Activated T-cell treated with anti-CD3 and anti-CD28 coated beads, Interleukin-2, amount 50 U/mL, for 1 hour (primary cell): ENCODE measurements at regions not wholly inside any gene's neighbourhood (a gene's known extent, or its start where the extent isn't known, plus 50 kb on each side); places are given as distances from the start of the nearest gene placed in this dataset.

ENCODE experiments used
- DNase-seq: peaks from one replicate; pipeline ENCODE4 v3.0.0-alpha.2; 2020

DNA sequence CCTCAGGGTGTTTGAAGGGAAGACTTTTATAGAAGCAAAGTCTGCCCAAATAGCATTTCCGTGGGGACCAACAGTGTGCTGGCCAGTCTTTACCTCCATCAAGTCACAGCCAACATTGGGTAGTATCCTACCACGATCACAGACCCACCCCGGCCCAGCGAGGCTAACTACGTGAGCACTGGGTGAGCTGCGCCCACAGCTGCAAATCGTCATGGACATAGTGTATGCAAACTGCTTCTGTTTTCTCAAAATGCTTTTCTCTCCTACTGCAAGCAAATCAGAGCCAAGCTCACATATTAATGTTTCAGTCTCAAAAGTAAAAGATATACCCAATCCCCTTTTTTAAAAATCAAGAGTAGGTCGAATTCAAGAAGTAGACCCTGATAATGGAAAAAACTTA, 592.8 kb upstream of the CDH4 start:
- no peak for DNase-seq

DNA sequence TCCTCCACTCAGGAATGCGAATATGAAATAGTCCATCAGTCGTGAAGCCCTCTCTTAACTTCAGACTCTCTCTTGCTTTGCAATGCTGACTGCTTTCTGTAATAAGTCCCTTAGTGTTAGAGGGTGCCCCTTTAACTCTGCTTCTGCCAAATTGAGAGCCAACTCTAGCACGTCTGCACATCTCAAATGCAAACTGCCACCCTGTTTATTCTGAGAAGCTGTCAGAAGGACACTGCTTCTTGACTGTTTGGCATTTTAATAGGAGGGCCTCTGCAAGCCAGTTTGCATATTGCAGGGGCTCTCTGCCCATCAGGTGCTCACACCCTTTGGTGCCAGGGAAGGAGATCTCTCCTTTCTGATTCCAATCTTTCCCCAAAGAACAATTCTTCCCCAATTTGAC, 589.8 kb upstream of the CDH4 start:
- no peak for DNase-seq

DNA sequence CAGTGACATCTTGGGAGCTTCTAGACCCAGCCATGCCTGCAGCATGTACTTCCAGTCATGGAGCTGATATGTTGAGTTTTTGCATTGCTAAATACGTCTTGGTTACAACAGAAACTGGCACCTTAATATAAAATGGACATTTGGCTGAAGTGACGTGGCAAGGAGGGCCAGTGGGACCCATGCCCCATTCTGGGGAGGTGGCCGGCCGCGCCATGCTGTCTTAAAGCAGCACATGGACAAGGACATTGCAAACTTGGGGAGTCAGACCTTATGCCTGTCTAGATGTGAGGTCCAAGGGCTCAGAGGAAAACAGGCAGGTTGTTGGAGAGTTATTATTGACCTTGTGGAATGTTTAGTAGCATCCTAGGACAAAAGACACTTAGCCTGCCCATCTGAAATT, 588.0 kb upstream of the CDH4 start:
- DNase-seq = no peak

DNA sequence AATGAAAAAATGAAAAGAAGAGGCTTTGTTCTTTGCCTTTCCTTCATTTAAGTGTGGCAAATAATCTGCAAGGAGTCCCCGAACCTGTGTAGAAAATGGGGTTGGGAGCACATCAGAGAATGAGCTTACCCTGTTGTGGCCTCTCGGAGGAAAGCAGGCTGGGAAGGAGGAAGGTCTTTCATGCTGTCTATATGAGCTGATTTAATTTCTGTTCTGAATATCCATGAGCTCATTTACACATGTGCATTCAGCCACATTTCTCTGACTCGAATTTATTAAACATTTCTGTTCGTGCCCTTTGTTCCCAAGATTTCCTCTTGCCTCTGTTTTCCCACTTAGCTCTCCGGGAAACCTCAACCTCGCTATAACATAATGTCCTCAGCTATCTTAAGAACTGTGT, 584.4 kb upstream of the CDH4 start:
- no peak for DNase-seq

DNA sequence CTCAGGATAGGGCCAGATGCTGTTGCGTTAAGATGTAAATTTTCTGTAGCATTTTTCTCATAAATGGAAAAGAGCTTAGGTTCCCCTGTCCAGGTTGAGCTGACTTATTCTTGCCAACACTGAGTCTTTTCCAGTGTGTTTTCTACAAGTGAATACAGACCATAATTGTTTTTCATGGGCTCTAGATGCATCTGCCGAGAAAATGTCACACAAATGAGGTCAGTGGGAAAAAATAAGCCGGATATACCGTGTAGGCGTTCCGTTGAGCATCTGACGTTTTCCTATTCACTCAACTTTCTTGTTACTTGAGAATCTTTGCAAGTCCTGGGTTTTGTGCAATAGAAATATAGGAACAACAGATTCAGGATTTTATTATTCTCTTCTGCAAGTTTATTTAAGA, 582.9 kb upstream of the CDH4 start:
- no peak for DNase-seq

DNA sequence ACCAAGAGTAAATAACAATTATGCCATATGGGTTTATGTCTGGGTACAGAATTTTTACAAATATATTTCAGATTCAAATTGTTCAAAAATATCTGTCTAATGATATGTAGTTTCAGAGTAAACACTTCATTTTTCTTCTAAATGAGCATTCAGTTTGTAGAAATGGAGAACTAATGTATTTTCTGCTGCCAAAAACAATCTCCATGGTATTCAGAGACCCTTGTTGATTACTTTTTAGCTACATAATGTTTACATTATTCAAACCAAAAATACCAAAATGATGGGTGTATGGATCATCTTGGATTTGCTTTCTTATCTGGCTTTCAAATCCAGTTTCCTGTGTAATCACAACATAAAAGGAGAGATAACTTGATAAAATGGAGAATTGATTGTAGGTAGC, 576.0 kb upstream of the CDH4 start:
- DNase-seq = no peak

DNA sequence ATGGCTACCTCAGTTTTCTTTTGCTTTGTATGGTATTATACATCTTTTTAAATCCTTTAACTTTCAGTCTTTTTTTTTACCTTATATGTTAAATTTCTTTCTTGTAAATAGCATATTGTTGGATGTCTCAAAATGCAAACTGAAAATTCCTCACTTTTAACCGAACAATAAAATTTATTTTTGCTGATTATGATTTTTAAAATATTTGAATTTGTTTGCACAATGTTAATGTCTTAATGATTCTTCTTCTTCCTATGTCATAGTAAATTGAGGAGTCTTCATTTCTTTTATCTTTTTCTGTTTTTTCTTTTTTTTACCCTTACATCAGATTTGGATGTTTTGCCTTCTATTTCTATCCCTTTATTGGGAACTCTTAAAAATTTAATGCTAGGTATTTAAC, 574.2 kb upstream of the CDH4 start:
- DNase-seq = no peak

DNA sequence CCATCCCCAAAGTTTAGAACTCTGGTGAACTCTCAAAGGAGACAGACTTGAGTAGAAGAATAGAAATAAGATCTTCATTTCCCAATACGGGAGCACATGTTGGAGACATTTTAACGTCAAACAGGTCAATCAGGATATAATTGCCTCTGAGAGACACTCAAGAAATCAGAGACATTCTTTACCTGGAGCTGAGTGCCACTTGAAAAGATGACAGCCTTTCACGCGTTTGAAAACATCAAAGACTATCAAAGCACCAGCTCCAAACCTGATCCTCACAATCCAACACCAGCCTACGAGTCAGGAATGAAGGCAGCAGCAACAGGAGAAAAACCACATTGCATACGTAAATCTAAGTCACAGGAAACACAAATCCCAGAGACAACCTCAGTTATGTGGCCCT, 571.5 kb upstream of the CDH4 start:
- DNase-seq = no peak

DNA sequence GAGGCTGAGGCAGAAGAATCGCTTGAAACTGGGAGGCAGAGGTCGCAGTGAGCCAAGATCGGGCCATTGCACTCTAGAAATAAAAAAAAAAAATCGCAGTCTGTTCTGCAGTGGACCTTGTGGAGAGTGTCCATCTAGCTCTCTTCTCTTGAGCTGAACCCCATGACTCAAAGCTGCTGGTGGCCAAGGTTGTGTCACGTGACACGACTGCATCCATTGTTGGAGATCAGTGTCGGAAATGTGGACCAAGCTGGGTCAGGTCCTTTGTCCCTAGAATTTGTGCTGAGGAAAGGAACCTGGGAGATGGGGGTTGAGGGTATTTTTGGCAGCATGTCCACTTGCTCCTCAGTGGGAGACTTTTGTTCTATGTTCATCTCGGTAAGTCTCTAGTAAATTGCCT, 564.8 kb upstream of the CDH4 start:
- no peak for DNase-seq

DNA sequence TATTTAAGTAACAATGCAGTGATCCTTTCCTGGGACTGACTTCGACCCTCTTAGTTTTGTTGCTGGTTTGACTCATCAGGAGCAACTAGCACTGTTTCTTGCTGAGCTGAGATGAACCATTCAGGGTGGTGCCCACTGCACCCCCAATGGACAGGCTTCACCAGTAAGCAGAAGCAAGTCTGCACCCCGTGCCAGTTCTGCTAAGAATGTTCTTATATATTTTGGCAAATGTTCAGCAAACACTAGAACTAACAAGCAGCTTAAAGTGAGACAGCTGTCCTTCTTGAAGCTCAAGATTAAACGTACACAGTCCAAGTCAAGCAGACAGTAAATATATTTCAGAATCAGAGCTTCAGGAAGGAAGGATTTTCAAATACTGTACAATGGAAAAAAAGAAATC, 561.3 kb upstream of the CDH4 start:
- no peak for DNase-seq

DNA sequence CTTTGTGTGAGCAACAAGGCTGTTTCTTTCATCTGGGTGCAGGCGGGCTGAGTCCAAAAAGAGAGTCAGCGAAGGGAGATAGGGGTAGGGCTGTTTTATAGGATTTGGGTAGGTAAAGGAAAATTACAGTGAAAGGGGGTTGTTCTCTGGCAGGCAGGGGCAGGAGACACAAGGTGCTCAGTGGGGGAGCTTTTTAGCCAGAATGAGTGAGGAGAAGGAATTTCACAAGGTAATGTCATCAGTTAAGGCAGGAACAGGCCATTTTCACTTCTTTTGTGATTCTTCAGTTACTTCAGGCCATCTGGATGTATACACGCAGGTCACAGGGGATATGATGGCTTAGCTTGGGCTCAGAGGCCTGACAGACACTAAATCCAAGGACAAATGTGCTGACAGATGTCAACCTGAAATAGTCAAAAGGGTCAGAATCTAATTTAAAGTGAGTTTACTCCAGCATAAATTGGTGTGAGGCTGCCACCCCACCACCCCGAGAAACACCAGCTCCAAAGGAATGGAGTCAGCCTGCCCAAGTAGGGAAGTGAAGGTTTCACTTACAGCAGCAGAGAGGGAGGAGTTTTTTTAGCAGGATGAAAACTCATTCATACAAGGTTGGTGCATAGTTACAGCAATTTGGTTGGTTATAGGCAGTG, 560.0 kb upstream of the CDH4 start:
- no peak for DNase-seq

DNA sequence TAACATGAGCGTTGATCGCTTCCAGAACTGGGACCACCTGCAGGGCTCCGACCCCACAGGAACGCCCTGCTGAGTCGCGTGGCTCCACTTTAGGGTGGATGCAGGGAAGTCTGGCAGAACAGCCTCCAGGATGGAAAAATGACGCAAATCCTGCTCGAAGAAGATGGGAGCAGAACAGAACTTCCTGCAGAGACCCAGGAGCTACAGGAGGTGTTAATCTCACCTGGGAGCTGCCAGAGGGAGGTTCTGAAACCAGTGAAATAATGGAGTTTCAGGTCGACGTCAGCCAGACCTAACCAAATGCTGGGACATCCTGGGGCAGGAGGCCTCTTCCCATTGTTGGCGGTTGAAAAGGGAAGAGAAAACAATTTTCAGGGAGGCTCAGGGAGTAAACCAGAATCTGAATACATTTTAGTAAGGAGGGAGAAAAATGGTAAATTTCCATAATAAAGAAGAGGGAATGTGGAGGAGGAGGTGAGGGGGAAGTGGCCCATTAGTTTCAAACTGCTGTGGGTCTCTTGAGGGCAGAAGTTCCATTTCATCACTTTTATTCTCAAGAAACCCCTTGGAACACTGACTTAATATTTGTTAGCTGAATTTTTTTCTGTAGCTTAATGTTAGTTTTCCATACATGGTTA, 558.4 kb upstream of the CDH4 start:
- DNase-seq = no peak

DNA sequence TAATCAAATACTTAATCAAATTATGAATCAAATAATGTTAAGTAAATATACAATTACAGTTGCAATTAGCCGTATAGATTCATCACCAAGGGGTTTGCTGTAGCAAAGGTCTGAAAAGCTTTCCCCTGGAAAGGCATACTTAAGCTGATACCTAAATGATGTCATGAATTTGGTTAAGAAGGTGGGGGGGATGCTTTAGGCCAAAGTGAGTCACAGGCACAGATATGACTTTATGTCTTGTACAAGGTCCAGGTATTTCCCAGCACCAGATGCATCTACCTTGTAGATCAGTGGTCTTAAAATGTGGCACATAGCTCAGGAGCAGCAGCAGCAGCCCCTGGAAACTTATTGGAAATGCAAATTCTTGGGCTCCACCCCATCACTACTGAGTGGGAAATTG, 557.3 kb upstream of the CDH4 start:
- no peak for DNase-seq

DNA sequence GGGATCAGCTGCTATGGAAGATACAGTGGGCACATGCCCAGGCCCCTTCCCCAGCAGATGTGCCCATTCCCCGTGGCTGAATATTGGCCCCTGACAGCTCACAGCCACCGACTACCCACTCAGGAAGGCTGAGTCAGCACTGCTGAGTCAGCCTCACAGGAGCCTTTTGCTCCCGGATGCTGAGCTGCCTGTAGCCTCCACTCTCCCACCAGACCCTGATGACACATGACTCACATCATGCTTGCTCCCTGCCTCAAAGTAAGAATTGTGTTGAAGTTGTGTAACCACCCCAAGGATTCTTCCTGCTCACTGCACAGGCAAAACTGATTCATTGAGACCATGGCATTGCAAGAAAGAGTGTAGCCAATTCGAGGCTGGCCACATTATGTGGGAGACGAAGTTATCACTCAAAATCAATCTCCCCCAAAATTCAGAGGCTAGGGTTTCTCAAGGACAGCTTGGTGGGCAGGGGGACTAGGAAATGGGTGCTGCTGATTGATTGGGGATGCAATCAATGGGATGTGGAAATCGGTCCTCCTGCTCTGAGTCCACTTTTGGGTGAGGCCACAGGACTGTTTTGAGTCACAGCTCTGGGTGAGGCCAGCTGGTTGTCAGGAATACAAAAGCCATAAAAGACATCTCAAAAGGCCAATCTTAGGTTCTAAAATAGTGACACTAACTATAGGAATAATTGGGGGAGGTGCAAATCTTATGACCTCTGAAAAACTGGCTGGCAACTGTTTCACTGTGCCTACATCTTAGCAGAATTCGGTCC, 556.6 kb upstream of the CDH4 start:
- DNase-seq = no peak

DNA sequence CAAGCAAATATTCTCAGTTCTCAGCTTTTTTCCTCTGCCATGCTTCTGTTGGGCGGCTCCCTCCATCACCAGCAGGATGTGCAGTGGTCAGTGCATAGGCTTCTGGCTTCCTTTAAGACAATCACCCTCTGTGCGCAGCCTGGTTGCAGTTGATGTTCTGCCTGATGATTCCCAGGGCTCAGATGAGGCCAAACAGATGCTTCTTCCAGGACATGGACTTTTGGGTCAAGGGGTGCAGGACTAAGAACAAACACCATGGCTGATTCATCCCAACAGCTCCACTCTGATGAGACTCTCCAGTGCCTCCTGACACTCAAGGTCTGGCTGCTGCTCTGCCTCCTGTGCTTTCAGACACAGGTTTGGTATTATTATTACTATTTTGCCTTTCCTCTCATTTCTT, 554.8 kb upstream of the CDH4 start:
- DNase-seq = no peak

DNA sequence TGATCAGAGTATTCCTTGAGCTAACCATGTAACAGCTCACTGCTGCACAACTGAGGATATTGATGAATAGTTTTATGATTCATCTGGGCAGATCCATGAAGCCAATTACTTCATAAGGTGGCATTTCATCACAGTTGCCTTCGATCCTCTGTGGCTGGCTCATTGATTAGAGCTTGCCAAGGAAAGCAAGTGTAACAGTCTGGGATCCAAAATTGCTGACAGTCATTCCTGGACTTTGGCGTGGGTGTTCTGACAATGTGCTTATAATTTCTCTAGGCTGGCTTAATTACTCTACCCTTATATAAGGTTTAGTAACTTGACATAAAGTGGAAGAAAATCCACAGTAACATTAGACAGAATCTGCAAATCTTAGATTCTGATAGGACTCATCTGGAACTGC, 551.3 kb upstream of the CDH4 start:
- no peak for DNase-seq

DNA sequence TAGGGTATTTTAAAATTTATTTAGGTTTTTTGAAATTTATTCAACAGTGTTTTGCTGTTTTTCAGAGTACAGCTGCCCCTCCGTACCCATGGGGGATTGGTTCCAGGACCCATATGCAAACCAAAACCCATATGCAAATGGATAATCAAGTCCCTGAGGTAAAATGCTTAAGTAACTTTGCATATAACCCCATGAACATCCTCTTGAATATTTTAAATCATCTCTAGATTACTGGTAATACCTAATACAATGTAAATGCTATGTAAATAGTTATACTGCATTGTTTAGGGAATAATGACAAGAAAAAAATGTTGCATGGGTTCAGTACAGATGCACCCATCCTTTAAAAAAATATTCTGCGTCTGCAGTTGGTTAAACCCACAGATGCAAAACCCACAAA, 547.9 kb upstream of the CDH4 start:
- no peak for DNase-seq

DNA sequence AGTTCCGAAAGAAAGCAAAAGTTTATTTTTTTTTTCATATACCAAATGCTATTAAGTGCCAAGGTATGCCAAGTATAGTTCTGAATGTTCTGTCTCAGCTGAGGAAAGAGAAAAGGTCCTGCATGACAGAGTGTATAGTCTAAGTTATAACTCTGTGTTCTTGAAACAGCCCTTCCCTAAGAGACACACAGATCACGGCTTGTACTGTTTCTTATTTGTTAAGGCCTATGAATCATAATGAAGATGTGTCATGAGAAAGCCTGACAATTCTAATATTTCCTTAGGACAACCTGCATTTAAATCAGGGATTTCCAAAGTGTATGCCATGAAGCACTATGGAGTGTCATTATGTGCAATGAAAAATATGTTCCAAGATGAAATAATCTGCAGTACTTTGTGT, 538.7 kb upstream of the CDH4 start:
- no peak for DNase-seq

DNA sequence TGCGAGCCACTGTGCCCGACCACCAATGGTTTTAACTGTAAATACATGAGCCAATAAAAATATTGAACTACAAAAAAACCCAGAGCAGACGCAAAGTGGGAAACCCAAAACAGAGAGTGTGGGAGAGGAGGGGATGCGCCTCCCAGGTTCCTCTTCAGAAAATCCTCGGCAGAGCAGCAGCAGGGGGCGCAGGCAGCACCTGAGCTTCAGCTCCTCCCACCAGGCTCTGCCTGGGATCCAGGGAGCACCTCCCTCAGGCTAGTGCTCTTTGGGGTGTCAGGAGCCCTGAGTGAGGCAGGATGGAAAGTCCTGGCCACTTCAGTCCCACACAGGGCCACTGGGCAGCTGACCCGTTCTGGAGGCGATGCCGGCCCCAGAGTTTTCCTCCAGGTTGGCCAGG, 536.9 kb upstream of the CDH4 start:
- no peak for DNase-seq

DNA sequence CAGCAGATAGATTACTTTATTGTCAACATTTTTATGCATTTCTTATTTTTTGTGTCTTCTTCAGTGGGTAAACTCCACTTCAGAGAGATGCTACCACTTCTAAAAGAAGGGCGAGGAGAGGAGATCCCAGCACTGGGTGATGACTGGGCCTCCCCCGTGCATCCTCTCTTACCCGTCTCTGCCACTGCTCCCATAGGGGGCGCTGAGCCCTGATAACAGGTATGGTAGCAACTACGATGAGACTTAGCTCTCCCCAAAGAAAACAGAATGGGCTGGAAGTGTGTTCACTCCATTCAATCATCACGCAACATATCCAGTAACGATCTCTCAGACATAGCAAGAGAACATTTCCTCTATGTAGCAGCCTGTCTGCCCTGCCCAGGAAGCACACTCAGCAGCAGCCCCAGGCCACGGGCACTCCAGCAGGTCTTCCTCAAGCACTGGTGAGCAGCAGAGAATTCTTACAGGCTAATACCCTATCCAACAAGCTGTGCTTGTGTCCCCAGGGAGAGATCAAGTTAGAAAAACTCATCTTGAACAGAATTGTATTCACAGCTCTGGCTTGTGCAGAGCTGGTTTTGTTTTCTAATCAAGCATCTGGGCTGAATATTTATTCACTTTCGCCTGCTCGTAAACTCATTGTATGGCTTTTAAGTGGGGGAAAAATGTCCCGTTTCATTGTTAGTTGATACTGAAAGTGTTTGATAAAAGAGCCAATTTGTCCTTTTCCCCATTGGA, 533.1 kb upstream of the CDH4 start:
- no peak for DNase-seq

DNA sequence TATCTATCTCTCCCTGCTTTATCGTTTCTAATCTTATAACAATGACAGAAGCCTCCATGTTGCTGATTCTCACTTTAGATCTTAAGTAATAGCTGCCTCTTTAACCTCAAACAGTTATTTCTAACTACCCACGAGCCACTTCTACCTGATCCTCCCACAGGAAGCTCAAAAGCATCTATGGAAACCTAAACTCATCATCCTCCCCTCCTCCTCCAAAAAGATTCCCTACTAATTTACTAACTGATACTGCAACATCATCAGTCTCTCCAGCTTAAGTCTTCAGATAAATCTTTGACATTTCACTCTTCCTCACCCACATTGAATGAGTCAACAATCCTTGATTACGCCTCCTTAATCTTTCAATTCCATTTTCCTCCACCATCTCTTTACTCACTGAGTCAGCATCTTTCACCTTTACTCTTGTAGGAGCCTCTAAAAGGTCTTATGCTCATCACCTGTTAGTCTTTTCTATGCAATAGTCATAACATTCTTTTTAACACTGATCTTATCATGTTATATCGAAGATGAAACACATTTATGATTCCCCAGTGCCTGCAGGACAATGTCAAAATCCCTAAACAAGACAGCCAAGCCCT, 526.7 kb upstream of the CDH4 start:
- no peak for DNase-seq

DNA sequence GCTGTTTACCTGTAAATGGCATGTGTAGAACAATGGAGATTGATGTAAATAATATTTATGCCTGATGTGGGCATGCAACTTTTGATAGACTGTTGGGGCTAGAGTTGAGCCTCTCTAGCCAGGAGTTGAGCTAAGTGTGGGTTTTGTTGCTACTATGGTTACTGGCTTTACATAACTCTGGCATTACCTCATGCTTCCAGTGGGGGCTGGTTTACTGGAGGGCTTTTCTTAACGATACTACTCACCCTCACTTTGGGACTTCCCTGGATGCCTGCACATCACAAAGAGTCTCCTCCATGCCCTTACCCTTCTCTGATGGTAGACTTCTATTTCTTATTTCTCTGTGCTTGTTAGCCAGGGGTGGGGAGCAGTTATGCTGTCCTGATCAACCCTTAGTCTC, 524.6 kb upstream of the CDH4 start:
- no peak for DNase-seq

DNA sequence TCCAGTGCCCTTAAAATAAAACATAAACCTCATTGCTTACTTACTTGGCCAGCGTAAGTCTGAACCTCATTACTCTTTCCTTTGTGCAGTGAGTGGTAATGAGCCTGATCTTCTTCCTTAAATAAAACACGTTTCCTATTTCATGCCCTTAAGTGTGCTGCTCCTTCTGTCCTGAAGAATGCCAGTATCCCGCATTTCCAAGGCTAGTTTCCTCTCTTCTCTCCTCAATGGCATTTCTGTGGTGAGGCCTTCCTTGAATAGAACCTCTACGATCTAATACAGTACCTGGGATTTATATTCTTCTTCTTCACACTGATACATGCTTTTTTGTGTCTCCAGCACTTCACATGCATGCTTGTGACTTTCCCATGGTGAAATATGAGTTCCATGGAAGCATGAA, 523.4 kb upstream of the CDH4 start:
- no peak for DNase-seq
